SK-N-SH treated with all-trans-retinoic acid at 6 μM for 48 hours (cell line): ENCODE measurements at regions not wholly inside any gene's neighbourhood (a gene's known extent, or its start where the extent isn't known, plus 50 kb on each side); places are given as distances from the start of the nearest gene placed in this dataset.

ENCODE experiments used
- ATAC-seq: fragments of 200-7000 bp; cut with Tn5 transposase; 3 replicates; pipeline ENCODE4 v1.9.1; 2020; ENCODE audit warnings: mild to moderate bottlenecking, moderate library complexity
- ARNTL ChIP-seq: fragments of 450-650 bp; formaldehyde crosslinking; IDR thresholded peaks from 2 replicates; pipeline ENCODE4 v1.5.0; 2020; ENCODE audit warnings: low read depth, mild to moderate bottlenecking, moderate library complexity, borderline replicate concordance
- BACH2 ChIP-seq: fragments of 250-450 bp; sonication (Bioruptor Pico); IDR thresholded peaks from 2 replicates; pipeline ENCODE4 v1.9.0; 2021; ENCODE audit warnings: mild to moderate bottlenecking, borderline replicate concordance
- CSDC2 ChIP-seq: fragments of 250-450 bp; sonication (Bioruptor Pico); IDR thresholded peaks from 2 replicates; pipeline ENCODE4 v1.5.0; 2020; ENCODE audit warnings: mild to moderate bottlenecking, moderate library complexity
- ESRRG ChIP-seq: fragments of 250-450 bp; sonication (Bioruptor Pico); IDR thresholded peaks from 2 replicates; pipeline ENCODE4 v1.6.1; 2021; ENCODE audit warnings: mild to moderate bottlenecking
- GLIS3 ChIP-seq: fragments of 250-450 bp; sonication (Bioruptor Pico); IDR thresholded peaks from 2 replicates; pipeline ENCODE4 v1.5.0; 2020; ENCODE audit warnings: mild to moderate bottlenecking, moderate library complexity
- ISL1 ChIP-seq: fragments of 250-450 bp; sonication (Bioruptor Pico); IDR thresholded peaks from 2 replicates; pipeline ENCODE4 v2.1.2; 2022; ENCODE audit warnings: mild to moderate bottlenecking, moderate library complexity
- PPARA ChIP-seq: fragments of 250-450 bp; sonication (Bioruptor Pico); IDR thresholded peaks from 2 replicates; pipeline ENCODE4 v1.5.0; 2020; ENCODE audit warnings: mild to moderate bottlenecking, borderline replicate concordance
- RARB ChIP-seq: fragments of 250-450 bp; sonication (Bioruptor Pico); IDR thresholded peaks from 2 replicates; pipeline ENCODE4 v1.8.0; 2021; ENCODE audit warnings: mild to moderate bottlenecking, moderate library complexity
- TCF4 ChIP-seq: fragments of 250-450 bp; sonication (Bioruptor Pico); IDR thresholded peaks from 2 replicates; pipeline ENCODE4 v1.8.0; 2021; ENCODE audit warnings: mild to moderate bottlenecking, moderate library complexity, borderline replicate concordance
- TOX ChIP-seq: fragments of 250-450 bp; sonication (Bioruptor Pico); IDR thresholded peaks from 2 replicates; pipeline ENCODE4 v1.8.0; 2021; ENCODE audit warnings: mild to moderate bottlenecking, moderate library complexity, borderline replicate concordance
- TSHZ2 ChIP-seq: fragments of 250-450 bp; sonication (Bioruptor Pico); IDR thresholded peaks from 2 replicates; pipeline ENCODE4 v1.5.0; 2020; ENCODE audit warnings: mild to moderate bottlenecking, moderate library complexity
- ZC3H10 ChIP-seq: fragments of 250-450 bp; sonication (Bioruptor Pico); IDR thresholded peaks from 2 replicates; pipeline ENCODE4 v1.5.1; 2021; ENCODE audit warnings: mild to moderate bottlenecking, moderate library complexity
- ZFP3 ChIP-seq: fragments of 250-450 bp; sonication (Bioruptor Pico); IDR thresholded peaks from 2 replicates; pipeline ENCODE4 v1.5.0; 2020; ENCODE audit warnings: mild to moderate bottlenecking, moderate library complexity
- ZNF565 ChIP-seq: fragments of 450-650 bp; formaldehyde crosslinking; conservative IDR thresholded peaks from 2 replicates; pipeline ENCODE4 v1.5.0; 2020; ENCODE audit warnings: low read depth, mild to moderate bottlenecking, moderate library complexity
- ZNF70 ChIP-seq: fragments of 450-650 bp; formaldehyde crosslinking; IDR thresholded peaks from 2 replicates; pipeline ENCODE4 v1.5.0; 2020; ENCODE audit warnings: mild to moderate bottlenecking, moderate library complexity
- ZNF8 ChIP-seq: fragments of 450-650 bp; formaldehyde crosslinking; IDR thresholded peaks from 2 replicates; pipeline ENCODE4 v1.5.0; 2020; ENCODE audit warnings: mild to moderate bottlenecking, moderate library complexity
- TF ChIP-seq, protein P1 (sequence below): fragments of 250-450 bp; sonication (Bioruptor Pico); IDR thresholded peaks from 2 replicates; pipeline ENCODE4 v1.8.0; 2021; ENCODE audit warnings: low read depth, mild to moderate bottlenecking, moderate library complexity, borderline replicate concordance
- TF ChIP-seq, protein P2 (sequence below): fragments of 250-450 bp; sonication (Bioruptor Pico); IDR thresholded peaks from 2 replicates; pipeline ENCODE4 v1.8.0; 2020; ENCODE audit warnings: mild to moderate bottlenecking, moderate library complexity, borderline replicate concordance
- TF ChIP-seq, protein P3 (sequence below): fragments of 250-450 bp; sonication (Bioruptor Pico); IDR thresholded peaks from 2 replicates; pipeline ENCODE4 v1.5.1; 2021; ENCODE audit warnings: mild to moderate bottlenecking, moderate library complexity
- TF ChIP-seq, protein P4 (sequence below): fragments of 250-450 bp; sonication (Bioruptor Pico); IDR thresholded peaks from 2 replicates; pipeline ENCODE4 v1.5.1; 2020; ENCODE audit warnings: low read depth, mild to moderate bottlenecking, moderate library complexity

- TF ChIP-seq GLIS3 = no peak
- TF ChIP-seq, protein P1, sequence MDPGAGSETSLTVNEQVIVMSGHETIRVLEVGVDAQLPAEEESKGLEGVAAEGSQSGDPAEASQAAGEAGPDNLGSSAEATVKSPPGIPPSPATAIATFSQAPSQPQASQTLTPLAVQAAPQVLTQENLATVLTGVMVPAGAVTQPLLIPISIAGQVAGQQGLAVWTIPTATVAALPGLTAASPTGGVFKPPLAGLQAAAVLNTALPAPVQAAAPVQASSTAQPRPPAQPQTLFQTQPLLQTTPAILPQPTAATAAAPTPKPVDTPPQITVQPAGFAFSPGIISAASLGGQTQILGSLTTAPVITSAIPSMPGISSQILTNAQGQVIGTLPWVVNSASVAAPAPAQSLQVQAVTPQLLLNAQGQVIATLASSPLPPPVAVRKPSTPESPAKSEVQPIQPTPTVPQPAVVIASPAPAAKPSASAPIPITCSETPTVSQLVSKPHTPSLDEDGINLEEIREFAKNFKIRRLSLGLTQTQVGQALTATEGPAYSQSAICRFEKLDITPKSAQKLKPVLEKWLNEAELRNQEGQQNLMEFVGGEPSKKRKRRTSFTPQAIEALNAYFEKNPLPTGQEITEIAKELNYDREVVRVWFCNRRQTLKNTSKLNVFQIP (CRISPR knock-in tag) = no peak
- no peak for ATAC-seq
Measured at GRCh38 chr6:15970517-15970916, 158.4 kb upstream of the MYLIP start.

- TF ChIP-seq, protein P2, sequence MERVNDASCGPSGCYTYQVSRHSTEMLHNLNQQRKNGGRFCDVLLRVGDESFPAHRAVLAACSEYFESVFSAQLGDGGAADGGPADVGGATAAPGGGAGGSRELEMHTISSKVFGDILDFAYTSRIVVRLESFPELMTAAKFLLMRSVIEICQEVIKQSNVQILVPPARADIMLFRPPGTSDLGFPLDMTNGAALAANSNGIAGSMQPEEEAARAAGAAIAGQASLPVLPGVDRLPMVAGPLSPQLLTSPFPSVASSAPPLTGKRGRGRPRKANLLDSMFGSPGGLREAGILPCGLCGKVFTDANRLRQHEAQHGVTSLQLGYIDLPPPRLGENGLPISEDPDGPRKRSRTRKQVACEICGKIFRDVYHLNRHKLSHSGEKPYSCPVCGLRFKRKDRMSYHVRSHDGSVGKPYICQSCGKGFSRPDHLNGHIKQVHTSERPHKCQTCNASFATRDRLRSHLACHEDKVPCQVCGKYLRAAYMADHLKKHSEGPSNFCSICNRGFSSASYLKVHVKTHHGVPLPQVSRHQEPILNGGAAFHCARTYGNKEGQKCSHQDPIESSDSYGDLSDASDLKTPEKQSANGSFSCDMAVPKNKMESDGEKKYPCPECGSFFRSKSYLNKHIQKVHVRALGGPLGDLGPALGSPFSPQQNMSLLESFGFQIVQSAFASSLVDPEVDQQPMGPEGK (CRISPR knock-in tag) = no peak
- TF ChIP-seq CSDC2 (CRISPR knock-in tag) (no peak), TSHZ2 (CRISPR knock-in tag) (no peak), PPARA (CRISPR knock-in tag) (no peak), ZNF70 (CRISPR knock-in tag) (no peak), ESRRG (CRISPR knock-in tag) (no peak), BACH2 (no peak), ZNF565 (no peak)
- ATAC-seq = no peak
Measured at GRCh38 chr6:15969236-15969778, 159.6 kb upstream of the MYLIP start.

DNA sequence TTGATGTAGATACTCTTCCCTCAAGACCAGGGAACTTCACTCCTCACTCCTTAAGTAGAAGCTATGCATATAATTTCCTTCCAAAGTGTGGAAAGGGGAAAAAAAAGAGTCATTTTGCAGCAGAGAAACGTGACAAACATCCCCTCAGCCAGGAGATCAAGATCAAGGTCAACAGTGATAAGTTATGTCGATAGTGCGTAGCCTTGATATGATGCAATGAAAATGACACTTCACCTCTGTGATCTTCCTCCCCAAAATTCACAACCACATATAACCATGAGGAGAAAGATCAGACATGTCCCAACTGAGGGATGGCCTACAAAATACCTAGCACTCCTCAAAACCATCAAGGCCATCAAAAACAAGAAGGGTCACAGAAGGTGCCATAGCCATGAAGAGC is 160.4 kb upstream of the MYLIP start:
- no peak for ATAC-seq
- TF ChIP-seq ZFP3 = no peak
- TF ChIP-seq BACH2 = no peak
- TF ChIP-seq RARB = no peak
- no peak for TF ChIP-seq CSDC2 (CRISPR knock-in tag)
- TF ChIP-seq ZNF70 (CRISPR knock-in tag) = no peak
- no peak for TF ChIP-seq TSHZ2 (CRISPR knock-in tag)
- TF ChIP-seq TCF4 = no peak
- no peak for TF ChIP-seq GLIS3
- TF ChIP-seq, protein P1 (CRISPR knock-in tag) = no peak
- TF ChIP-seq ZNF565 = no peak
- no peak for TF ChIP-seq ESRRG (CRISPR knock-in tag)
- TF ChIP-seq ZC3H10 (CRISPR knock-in tag) = no peak
- no peak for TF ChIP-seq TOX
- TF ChIP-seq ISL1 (CRISPR knock-in tag) = no peak
- no peak for TF ChIP-seq ARNTL (CRISPR knock-in tag)
- TF ChIP-seq ZNF8 = no peak
- TF ChIP-seq, protein P3, sequence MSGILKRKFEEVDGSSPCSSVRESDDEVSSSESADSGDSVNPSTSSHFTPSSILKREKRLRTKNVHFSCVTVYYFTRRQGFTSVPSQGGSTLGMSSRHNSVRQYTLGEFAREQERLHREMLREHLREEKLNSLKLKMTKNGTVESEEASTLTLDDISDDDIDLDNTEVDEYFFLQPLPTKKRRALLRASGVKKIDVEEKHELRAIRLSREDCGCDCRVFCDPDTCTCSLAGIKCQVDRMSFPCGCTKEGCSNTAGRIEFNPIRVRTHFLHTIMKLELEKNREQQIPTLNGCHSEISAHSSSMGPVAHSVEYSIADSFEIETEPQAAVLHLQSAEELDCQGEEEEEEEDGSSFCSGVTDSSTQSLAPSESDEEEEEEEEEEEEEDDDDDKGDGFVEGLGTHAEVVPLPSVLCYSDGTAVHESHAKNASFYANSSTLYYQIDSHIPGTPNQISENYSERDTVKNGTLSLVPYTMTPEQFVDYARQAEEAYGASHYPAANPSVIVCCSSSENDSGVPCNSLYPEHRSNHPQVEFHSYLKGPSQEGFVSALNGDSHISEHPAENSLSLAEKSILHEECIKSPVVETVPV (CRISPR knock-in tag) = no peak
- TF ChIP-seq, protein P4, sequence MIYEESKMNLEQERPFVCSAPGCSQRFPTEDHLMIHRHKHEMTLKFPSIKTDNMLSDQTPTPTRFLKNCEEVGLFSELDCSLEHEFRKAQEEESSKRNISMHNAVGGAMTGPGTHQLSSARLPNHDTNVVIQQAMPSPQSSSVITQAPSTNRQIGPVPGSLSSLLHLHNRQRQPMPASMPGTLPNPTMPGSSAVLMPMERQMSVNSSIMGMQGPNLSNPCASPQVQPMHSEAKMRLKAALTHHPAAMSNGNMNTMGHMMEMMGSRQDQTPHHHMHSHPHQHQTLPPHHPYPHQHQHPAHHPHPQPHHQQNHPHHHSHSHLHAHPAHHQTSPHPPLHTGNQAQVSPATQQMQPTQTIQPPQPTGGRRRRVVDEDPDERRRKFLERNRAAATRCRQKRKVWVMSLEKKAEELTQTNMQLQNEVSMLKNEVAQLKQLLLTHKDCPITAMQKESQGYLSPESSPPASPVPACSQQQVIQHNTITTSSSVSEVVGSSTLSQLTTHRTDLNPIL (CRISPR knock-in tag) = no peak
